H54 (cell line): ENCODE measurements at regions not wholly inside any gene's neighbourhood (a gene's known extent, or its start where the extent isn't known, plus 50 kb on each side); places are given as distances from the start of the nearest gene placed in this dataset.

Source experiments
- DNase-seq: peaks from one replicate; pipeline ENCODE4 v3.0.0; 2011; ENCODE audit warnings: low spot score, mixed read lengths; ENCODE audit not compliant: insufficient read length
- FAIRE-seq: peaks from 3 replicates; lab custom pipeline; 2011; peaks lifted over from hg19 to GRCh38; lab: Jason Lieb, UNC
- POLR2A ChIP-seq: IDR thresholded peaks from 2 replicates; pipeline ENCODE4 v1.6.1; 2011; ENCODE audit warnings: low read depth, mild to moderate bottlenecking, low read length

DNA sequence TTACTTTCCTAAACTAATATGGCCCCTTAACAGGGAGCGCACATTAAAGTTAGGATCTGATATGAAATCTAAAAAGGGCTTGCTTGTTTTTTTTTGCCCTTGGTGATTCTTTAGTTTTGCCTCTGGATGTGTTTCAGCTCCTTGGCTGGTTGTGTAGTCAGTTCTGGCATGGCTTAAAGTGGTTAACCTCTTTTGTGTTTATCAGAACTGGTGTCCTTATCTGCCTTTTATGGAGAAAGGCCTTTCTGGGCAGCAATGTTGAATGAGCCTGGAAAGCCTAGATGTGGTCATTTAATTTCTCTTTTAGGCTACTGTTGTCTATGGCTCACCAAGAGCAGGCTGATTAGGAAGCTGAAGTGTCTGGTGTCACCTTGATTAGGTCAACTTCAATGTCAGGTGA, 254.5 kb upstream of the ROPN1 start:
- no peak for DNase-seq
- no peak for TF ChIP-seq POLR2A
- no peak for FAIRE-seq

GRCh38 chr3:124246949-124247348, 255.0 kb upstream of the ROPN1 start:
- no peak for DNase-seq
- TF ChIP-seq POLR2A: no peak
- no peak for FAIRE-seq

GRCh38 chr3:124248471-124249028, 256.6 kb upstream of the ROPN1 start:
- TF ChIP-seq POLR2A: no peak
- DNase-seq (peak; percentile 69), FAIRE-seq (peak; percentile 60)

DNA sequence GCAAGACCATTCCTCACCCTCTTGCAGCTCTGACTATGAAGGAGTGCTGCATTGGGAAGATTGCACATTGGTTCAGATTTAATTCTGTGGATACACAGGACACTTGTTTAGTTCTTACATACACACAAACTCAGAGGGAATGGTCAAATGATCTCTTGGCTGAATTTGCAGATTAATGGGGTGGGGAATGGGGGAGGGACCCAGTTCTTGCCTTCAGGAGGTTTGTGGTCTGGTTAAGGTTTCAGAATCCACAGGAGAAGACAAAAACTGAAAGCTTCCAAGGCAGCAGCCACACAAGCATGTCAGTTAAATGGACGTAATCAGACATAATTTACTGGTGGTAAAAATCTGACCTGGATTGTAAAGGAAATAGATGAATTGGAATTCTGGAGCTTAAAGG, 257.1 kb upstream of the ROPN1 start:
- FAIRE-seq: no peak

DNA sequence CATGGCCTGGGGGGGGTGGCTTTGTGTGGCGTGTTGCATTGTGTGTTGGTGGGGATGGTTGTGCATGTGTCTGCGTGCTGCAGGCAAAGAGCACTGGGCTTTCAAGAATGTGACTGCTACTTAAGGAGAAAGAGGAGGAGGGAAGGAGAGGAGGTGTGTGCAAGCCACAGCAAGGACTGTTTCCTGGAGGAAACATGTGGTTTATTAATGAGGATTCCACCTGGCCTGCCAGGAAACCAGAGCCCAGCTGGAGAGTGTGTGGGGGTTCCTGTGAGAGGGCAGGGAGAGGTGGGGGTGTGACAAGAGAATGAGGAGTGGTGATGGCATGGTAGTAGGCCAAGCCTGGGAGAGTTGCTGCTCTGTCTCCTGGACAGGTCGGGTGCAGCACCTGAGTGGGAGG, 258.1 kb upstream of the ROPN1 start:
- no peak for TF ChIP-seq POLR2A
- FAIRE-seq (no peak), DNase-seq (no peak)

More for the DNA sequence above, 257.1 kb upstream of the ROPN1 start:
- no peak for DNase-seq
- no peak for TF ChIP-seq POLR2A

GRCh38 chr3:124256156-124256555, 264.2 kb upstream of the ROPN1 start:
- no peak for FAIRE-seq
- DNase-seq: no peak
- TF ChIP-seq POLR2A: no peak

GRCh38 chr3:124256599-124256998, 264.7 kb upstream of the ROPN1 start:
- DNase-seq (no peak), FAIRE-seq (no peak)
- TF ChIP-seq POLR2A: no peak

GRCh38 chr3:124257336-124257864, 265.5 kb upstream of the ROPN1 start:
- no peak for TF ChIP-seq POLR2A
- DNase-seq: no peak
- no peak for FAIRE-seq

DNA sequence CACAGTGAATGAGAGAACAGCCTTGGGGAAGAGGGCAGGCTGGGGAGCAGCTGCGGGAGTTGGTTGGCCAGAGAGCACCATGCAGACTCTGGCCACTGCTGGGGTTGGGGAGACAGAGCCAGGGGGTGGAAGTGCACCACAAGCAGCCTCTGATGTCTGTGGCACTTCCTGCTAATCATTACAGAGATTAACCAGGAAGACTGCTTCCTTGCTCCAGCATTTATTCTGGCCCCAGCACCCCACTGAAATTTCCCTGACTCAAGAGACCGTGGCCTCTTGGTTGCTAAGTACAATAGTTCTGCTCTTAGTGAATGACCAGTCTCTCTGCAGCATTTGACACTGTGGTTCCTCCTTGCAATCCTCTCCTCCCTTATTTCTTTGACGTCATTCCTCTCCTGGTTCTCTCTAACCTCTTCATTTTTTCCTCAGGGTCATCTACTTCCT, 266.2 kb upstream of the ROPN1 start:
- FAIRE-seq: no peak
- no peak for DNase-seq
- TF ChIP-seq POLR2A: no peak

GRCh38 chr3:124260206-124260915, 268.4 kb upstream of the ROPN1 start:
- DNase-seq: peak; percentile 78
- FAIRE-seq: peak; percentile 95
- no peak for TF ChIP-seq POLR2A

- FAIRE-seq: no peak
These were observed 269.4 kb upstream of the ROPN1 start for GRCh38 chr3:124261306-124261705.

DNA sequence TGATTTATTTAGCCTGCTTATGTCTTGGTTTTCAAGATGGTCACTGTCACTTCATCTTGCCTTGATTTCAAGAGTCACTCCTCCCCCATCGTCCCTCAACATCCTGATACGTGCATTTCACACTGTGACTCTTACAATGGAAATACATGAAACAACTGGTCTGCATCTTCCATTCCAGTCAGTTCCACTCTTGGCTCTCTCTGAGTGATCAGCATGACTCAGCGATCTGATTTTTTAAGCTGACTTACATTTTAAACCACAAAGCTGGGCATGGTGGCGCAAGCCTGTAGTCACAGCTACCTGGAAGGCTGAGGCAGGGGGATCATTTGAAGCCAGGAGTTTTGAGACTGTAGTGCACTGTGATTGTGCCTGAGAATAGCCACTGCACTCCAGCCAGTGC, 271.2 kb upstream of the ROPN1 start:
- FAIRE-seq: peak; percentile 95
- no peak for TF ChIP-seq POLR2A
- DNase-seq: peak; percentile 50

More at GRCh38 chr3:124261306-124261705, 269.4 kb upstream of the ROPN1 start:
- DNase-seq: no peak
- no peak for TF ChIP-seq POLR2A

DNA sequence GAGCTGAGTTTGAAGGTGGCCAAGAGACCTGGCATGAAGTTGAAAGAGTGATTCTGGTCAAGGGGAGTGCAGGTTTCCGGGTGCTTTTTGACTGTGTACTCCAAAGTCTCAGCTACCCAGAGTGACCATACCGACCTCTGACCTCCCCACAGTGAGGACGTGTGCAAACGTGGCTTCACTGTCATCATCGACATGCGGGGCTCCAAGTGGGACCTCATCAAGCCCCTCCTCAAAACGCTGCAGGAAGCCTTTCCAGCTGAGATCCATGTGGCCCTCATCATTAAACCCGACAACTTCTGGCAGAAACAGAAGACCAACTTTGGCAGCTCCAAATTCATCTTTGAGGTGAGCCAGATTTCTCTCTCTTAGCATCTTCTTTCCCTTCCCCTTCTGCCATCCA, 272.4 kb upstream of the ROPN1 start:
- FAIRE-seq (no peak), DNase-seq (no peak)
- no peak for TF ChIP-seq POLR2A

DNA sequence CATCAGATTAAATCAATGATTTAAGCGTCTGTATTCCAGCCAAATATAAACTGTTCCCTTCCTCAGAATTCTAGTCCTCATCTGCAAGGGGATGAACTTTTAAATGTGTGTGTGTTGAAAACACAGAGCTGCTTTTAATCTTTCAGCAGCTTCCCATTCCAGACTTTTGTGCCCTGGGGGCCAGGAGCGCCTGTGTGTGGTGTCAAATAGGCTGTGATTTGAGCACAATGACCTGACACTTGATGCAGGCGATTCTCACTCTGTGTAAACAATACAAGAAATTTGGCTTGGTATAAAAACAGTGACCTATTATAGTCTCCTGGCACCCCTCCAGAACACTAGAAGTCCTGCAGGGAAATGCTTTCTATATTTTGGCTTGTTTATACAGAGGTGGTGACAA, 274.6 kb upstream of the ROPN1 start:
- no peak for TF ChIP-seq POLR2A
- no peak for FAIRE-seq
- DNase-seq: no peak

- FAIRE-seq (no peak), DNase-seq (no peak)
- no peak for TF ChIP-seq POLR2A
These were observed 275.5 kb upstream of the ROPN1 start for GRCh38 chr3:124267406-124267805.
